ENCODE measurements at regions not wholly inside any gene's neighbourhood (a gene's known extent, or its start where the extent isn't known, plus 50 kb on each side); places are given as distances from the start of the nearest gene placed in this dataset.

DNA sequence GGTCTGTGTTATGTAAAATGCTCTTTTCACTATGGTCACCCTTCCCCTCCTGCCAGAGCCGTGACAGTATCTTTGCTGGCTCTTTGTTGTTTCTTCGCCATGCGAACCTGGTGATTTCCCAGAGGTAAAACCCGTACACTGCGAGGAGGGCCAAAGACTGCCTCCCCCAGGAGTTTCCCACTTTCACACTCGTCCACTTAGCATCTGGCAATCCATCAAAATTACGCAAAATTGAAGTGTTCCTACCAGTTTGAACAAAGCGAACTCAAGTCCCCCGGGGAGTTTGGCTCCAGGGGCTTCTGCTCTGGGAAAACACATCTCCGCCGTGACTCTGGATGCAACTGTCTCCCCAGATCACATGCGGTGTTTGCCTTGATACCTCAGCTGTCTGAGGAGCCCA lies 239.9 kb downstream of the FAM43A start:
- DNase-seq (ENCODE audit: low read depth), result no peak

DNA sequence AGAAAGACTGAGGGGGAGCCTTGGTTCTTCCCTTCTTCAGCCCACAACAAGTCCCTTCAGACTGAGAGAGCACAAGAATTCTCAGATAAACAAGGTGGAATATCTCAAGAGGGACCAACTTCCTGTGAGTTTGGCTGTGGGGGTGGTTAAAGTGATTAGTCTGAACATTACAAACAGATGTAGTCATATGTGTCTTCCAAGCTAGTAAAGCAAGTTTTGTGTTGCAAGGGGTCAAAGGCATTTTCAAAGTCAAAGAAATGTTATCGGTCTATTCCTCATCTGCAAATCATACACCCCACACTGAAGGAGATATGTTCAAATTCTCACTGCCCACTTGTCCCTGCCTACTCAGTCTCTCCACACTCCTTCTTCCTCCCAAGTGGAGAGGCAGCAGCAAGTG lies 242.5 kb downstream of the FAM43A start:
- peak; percentile 32 for DNase-seq (ENCODE audit: low read depth)

DNA sequence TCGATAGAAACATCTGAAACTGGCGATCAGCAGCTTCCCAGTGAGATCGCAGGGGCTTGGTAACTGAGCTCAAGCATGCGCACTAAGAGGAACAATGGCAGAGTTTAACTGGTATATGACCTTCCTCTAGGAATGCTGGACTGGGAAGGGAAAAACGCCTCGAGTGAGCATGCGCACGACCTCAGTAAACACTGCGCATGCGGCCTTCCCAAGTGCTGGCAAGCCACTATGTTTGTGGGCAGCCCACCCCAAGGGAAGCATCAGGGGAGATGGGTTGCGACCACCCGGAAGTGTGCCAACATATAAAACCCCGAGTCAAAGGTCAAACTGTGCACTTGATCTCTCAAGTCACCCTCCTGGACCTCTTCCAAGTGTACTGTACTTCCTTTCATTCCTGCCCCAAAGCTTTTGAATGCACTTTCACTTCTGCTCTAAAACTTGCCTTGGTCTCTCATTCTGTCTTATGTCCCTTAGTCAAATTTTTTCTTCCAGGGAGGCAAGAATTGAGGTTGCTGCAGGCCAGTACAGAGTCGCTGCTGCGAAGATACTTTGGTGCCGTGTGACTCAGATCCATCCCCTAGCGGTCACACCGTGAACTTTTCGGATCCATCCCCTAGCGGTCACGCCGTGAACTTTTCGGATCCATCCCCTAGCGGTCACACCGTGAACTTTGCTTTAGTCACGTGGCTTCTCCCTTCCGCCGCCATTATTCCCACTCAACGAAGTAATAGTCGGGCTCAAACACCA lies 243.3 kb downstream of the FAM43A start:
- no peak for DNase-seq (ENCODE audit: low read depth)

DNA sequence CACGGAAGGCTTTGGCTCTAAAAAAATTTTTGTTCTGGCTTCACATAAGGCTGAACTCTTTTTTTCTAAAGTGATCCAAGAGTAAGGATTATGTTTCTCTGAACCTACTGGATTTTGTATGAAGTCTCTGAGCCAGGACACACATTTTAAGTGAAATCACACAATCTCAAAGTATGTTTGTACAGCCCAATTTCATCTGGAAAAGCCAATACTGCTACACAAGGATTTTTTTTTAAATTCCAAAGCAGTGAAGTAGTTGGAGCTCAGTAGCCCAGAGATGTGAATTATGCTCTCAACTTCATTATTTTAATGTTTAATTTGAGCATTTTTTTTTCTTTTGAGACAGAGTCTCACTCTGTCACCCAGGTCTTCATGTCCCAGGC lies 243.9 kb downstream of the FAM43A start:
- DNase-seq (ENCODE audit: low read depth), result no peak

- DNase-seq (ENCODE audit: low read depth), result peak; percentile 89
Observed at GRCh38 chr3:194930377-194931204, 244.9 kb downstream of the FAM43A start.

DNA sequence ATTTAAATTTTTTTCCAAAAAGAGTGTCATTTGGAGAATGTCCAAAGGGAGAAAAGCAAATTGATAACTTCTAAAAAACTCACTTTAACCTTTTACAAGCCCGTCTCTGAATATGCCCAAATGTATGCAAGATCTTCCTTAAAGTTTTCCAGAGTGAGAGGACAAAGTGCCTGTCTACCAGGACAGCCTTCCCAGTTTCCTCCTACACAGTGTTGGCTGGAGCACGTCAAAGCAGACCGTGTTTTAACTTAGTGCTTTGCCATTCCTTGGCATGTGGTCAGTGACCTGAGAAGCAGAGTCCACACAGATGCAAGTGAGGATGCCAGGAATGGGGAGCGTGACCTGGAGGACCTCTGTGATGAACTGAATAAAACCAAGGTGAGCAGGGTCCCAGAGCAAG lies 245.7 kb downstream of the FAM43A start:
- no peak for DNase-seq (ENCODE audit: low read depth)

- DNase-seq (ENCODE audit: low read depth), result no peak
Observed at GRCh38 chr3:194931865-194932264, 246.2 kb downstream of the FAM43A start.

- DNase-seq (ENCODE audit: low read depth), result no peak
Observed at GRCh38 chr3:194933465-194933864, 247.8 kb downstream of the FAM43A start.

DNA sequence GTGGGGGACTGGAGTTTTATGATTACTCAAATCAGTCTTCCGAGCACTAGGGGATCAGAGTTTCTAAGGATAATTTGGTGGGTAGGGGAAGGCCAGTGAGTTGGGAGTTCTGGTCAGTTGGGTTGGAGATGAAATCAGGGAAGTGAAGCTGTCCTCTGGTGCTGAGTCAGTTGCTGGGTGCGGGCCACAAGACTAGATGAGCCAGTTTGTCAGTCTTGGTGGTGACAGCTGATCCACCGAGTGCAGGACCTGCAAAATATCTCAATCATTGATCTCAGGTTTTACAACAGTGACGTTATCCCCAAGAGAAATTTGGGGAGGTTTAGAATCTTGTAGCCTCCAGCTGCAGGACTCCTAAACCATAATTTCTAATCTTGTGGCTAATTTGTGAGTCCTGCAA lies 249.4 kb downstream of the FAM43A start:
- DNase-seq (ENCODE audit: low read depth), result no peak

DNA sequence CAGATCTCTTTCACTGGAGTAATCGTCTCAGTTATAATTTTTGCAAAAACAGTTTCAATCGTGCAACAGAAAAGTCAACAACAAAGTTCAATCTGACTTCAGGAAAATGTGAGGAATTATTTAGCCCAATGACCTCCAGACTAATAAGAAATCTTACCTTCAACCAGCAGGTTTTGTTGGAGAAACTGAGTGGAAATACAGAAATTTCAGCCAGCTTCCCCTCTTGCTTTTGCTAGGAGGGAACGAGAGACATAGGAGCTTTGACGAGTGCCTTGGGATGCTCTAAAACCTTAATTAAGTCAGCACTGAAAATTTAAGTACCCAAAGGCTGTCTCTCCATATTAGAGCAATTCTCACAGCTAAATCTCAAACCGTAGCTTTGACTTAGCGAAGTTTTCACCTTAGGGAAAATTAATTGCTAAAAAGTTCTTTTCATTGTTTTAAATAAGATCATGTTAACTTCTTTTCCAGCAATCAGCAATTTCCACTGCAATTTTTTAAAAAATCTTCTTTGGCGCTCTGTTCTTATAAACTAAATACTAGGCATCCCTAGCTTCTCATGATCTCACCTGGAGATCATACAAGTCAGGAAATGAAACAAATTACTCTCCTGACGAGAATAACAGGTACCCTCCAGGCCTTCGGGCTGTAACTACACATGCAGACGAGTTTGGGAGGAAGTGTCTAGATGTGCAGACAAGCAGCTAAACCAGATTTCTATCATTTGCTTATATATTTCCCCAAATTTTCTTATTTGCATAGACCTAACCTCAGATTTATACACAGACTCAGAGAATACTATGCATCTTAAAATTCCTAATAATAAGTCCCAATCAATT lies 250.2 kb downstream of the FAM43A start:
- DNase-seq (ENCODE audit: low read depth), result no peak

- no peak for DNase-seq (ENCODE audit: low read depth)
Observed at GRCh38 chr3:194936659-194937058, 251.0 kb downstream of the FAM43A start.

DNA sequence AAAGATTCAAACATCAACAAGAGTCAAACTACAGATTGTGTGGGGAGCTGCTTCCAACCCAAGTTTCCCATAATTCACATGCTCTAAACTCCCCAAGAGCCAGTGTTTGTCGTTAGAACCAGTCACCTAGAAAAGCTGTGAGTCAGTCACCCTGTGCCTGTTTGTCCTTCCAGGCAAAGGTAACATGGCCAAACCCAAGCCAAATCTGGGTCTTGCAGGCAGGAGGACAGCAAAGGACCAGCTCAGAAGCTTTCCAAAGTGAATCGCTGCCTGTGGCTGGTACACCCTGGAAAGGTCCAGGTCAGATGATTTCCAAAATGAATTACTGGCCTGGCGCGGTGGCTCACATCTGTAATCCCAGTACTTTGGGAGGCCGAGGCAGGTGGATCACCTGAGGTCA lies 251.5 kb downstream of the FAM43A start:
- DNase-seq (ENCODE audit: low read depth), result no peak

GRCh38 chr3:194937882-194938321 lies 252.2 kb downstream of the FAM43A start:
- DNase-seq (ENCODE audit: low read depth), result peak; percentile 34

GRCh38 chr3:194938845-194939531 lies 253.3 kb downstream of the FAM43A start:
- no peak for DNase-seq (ENCODE audit: low read depth)

- no peak for DNase-seq (ENCODE audit: low read depth)
Observed at GRCh38 chr3:194939532-194939909, 253.8 kb downstream of the FAM43A start.

GRCh38 chr3:194939949-194940770 lies 254.5 kb downstream of the FAM43A start:
- DNase-seq (ENCODE audit: low read depth), result no peak

DNA sequence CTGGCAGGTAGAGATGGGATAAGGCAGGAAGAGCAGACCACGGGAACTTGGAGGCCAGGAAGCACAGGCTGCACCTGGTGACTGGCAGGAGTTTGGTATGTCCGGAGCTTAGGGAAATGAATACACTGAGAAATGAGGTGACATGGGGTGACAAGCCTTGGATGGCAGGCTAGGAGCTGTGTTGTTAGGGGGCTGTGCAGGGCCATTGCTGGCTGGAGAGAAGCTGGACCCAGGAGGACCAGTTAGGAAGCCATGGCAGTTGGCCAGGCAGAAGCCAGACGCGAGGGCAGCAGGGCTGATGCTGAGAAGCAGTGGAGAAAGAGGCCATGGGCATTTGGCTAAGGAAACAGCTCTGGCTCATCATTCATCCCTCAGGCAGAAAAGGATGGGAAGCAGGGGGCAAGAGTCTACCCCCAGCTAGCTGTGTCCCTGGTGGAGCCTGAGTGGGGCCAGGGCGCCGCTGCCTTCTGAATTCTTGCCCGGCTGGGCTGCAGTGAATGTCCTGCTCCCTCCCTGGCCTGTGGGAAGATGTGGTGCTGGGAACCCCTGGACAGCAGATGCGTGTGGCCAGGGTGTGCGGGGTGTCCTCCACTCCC lies 255.8 kb downstream of the FAM43A start:
- DNase-seq (ENCODE audit: low read depth), result no peak

GRCh38 chr3:194941956-194942511 lies 256.4 kb downstream of the FAM43A start:
- no peak for DNase-seq (ENCODE audit: low read depth)

DNA sequence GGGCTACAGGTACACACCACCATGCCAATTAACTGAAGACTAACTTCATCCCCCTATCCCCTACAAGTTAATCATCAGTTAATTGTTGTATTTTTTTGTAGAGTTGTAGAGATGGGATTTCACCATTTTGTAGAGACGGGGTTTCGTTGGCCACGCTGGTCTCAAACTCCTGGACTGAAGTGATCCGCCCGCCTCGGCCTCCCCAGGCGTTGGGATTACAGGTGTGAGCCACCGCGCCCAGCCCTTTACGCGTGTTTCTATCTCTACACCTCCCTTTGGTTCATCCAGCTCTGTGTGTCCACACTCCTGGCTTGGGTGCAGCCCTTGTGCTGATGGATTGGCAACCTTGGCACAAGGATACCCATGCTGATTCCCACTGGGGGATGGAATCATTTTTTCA lies 258.8 kb downstream of the FAM43A start:
- DNase-seq (ENCODE audit: low read depth), result no peak

DNA sequence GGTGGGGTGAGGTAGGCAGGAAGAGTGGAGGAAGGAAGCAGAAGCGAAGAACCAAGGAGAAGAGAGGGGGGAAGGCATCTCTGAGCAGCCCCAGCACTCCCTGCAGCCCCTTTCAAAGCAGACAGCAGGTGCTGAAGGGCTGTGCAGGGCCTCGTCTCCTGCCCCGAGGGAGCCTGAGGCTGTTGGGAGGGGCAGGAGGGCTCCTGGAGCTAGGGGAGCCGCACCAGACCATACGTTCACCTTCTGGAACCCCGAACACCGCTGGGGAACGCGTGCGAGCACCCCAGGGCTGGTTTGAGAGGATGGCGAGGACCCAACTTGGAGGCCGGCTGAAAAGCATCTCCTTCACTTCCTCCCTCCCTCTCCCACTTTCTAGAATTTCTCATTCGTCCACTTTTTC lies 259.8 kb downstream of the FAM43A start:
- DNase-seq (ENCODE audit: low read depth), result no peak
